ENCODE measurements at regions not wholly inside any gene's neighbourhood (a gene's known extent, or its start where the extent isn't known, plus 50 kb on each side); places are given as distances from the start of the nearest gene placed in this dataset.

DNA sequence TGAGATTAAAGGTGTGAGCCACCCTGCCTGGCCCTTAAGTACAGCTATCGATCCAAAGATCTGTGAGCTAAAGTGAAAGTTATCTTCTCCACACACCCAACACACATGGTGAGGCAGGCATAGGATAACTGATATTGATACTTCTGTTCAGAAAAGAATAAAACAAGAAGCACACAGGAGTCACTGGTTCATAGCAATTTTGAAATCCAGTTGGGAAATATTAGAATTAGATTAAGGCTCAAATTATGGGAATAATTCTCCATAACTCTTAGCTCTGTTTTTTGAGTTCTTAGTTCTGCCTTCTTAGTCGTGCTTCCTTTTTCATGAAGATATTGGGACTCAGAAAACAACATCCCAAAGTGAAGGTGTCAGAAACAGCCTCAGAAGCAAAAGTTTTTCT is 186.0 kb upstream of the PLXNC1 start:
- no peaks in the 10 kb centered on the region for H3K36me3 ChIP-seq
- TF ChIP-seq, protein P1, sequence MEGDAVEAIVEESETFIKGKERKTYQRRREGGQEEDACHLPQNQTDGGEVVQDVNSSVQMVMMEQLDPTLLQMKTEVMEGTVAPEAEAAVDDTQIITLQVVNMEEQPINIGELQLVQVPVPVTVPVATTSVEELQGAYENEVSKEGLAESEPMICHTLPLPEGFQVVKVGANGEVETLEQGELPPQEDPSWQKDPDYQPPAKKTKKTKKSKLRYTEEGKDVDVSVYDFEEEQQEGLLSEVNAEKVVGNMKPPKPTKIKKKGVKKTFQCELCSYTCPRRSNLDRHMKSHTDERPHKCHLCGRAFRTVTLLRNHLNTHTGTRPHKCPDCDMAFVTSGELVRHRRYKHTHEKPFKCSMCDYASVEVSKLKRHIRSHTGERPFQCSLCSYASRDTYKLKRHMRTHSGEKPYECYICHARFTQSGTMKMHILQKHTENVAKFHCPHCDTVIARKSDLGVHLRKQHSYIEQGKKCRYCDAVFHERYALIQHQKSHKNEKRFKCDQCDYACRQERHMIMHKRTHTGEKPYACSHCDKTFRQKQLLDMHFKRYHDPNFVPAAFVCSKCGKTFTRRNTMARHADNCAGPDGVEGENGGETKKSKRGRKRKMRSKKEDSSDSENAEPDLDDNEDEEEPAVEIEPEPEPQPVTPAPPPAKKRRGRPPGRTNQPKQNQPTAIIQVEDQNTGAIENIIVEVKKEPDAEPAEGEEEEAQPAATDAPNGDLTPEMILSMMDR (IDR thresholded peaks at IDR 0.05), result no peak
- TF ChIP-seq POLR2AphosphoS5 (IDR thresholded peaks at IDR 0.05; ENCODE audit: insufficient read depth in 1 of 2, low read depth in 1 of 2), result no peak
- intact Hi-C loops (cut with DNase I), result no loop called here
- H3K27ac ChIP-seq, result no peak overlapping the region
- DNase-seq (ENCODE audit: extremely low spot score in 2 of 2), result no peak
- H3K9me3 ChIP-seq, result no peaks in the 10 kb centered on the region
- no peaks in the 10 kb centered on the region for H3K4me1 ChIP-seq
- no peak overlapping the region for H3K4me3 ChIP-seq
- H3K27me3 ChIP-seq, result no peaks in the 10 kb centered on the region

DNA sequence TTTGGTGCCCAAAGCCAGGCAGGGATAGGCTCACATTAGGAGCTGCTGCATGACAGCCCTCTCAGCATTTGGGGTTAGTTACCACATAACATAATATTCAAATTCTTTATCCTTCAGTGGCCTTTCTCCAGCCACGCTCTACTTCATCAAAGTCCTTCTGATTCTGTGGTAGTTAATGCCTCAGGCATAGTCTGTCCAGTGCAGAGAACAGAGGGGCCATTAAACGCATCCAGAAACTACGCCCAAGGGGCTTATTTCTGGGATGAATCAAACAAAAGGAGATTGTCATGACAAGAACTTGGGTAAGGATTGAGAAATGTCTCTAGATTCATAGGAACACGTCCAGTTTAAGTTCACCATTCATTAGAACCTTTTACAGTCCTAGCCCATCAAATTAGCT is 183.4 kb upstream of the PLXNC1 start:
- Histone ChIP-seq H3K4me1 (no peaks in the 10 kb centered on the region), H3K4me3 (no peak overlapping the region), H3K36me3 (no peaks in the 10 kb centered on the region), H3K9me3 (no peaks in the 10 kb centered on the region), H3K27me3 (no peaks in the 10 kb centered on the region), H3K27ac (no peak overlapping the region)
- intact Hi-C loops (cut with DNase I), result no loop called here
- DNase-seq (ENCODE audit: extremely low spot score in 2 of 2), result no peak
- no peak for TF ChIP-seq POLR2AphosphoS5 (IDR thresholded peaks at IDR 0.05; ENCODE audit: insufficient read depth in 1 of 2, low read depth in 1 of 2)

DNA sequence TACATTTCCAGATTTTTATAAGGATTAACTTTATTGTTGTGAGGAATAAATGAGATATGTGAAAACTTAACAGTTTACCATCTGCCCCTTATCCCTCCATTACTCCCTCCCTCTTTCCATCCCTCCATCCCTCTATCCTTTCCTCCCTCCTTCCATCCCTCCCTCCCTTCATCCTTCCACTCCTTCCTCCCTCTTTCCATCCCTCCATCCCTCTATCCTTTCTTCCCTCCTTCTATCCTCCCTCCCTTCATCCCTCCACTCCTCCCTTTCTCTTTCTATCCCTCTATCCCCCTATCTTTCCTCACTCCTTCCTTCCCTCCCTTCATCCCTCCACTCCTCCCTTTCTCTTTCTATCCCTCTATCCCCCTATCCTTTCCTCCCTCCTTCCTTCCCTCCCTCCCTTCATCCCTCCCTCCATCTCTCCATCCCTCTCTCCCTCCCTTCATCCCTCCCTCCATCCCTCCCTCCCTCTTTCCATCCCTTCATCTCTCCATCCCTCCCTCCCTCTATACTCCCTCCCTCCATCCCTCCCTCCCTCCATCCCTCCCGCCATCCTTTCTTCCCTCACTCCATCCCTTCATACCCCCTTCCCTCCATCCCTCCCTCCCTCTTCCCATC is 181.8 kb upstream of the PLXNC1 start:
- Histone ChIP-seq H3K4me3 (no peak overlapping the region), H3K27ac (no peak overlapping the region), H3K36me3 (no peaks in the 10 kb centered on the region), H3K9me3 (no peaks in the 10 kb centered on the region), H3K27me3 (no peaks in the 10 kb centered on the region), H3K4me1 (no peaks in the 10 kb centered on the region)
- intact Hi-C loops (cut with DNase I), result no loop called here
- DNase-seq (ENCODE audit: extremely low spot score in 2 of 2), result no peak
- TF ChIP-seq POLR2AphosphoS5 (IDR thresholded peaks at IDR 0.05; ENCODE audit: insufficient read depth in 1 of 2, low read depth in 1 of 2), result no peak
- TF ChIP-seq, protein P1 (IDR thresholded peaks at IDR 0.05), result no peak
- TF ChIP-seq POLR2A (IDR thresholded peaks at IDR 0.05), result no peak

DNA sequence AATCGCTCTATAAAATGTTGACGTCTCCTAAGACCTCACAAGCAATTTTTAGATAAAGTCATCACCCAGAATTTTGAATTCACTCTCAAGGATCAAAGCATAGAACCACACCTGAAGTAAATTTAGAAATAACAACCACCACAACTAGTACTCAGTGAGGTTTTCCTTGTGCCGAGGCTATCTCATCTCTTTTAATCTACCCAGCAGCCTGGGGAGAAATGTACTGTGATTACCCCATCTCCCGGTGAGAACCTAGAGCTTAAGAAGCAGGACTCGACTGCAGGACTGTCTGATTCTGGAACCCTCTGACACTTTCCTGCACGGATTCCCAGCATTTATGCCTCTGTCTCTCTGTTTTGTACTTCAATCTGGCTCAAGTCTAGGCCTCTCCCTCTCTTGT is 180.9 kb upstream of the PLXNC1 start:
- no peak overlapping the region for H3K27ac ChIP-seq
- DNase-seq (ENCODE audit: extremely low spot score in 2 of 2), result no peak
- TF ChIP-seq, protein P1 (IDR thresholded peaks at IDR 0.05), result no peak
- no peak for TF ChIP-seq POLR2AphosphoS5 (IDR thresholded peaks at IDR 0.05; ENCODE audit: insufficient read depth in 1 of 2, low read depth in 1 of 2)
- no peak for TF ChIP-seq POLR2A (IDR thresholded peaks at IDR 0.05)
- intact Hi-C loops (cut with DNase I), result no loop called here
- H3K4me1 ChIP-seq, result peaks cover under 1% of the 10 kb centered on the region
- H3K4me3 ChIP-seq, result no peak overlapping the region
- H3K36me3 ChIP-seq, result no peaks in the 10 kb centered on the region
- no peaks in the 10 kb centered on the region for H3K27me3 ChIP-seq
- H3K9me3 ChIP-seq, result no peaks in the 10 kb centered on the region

DNA sequence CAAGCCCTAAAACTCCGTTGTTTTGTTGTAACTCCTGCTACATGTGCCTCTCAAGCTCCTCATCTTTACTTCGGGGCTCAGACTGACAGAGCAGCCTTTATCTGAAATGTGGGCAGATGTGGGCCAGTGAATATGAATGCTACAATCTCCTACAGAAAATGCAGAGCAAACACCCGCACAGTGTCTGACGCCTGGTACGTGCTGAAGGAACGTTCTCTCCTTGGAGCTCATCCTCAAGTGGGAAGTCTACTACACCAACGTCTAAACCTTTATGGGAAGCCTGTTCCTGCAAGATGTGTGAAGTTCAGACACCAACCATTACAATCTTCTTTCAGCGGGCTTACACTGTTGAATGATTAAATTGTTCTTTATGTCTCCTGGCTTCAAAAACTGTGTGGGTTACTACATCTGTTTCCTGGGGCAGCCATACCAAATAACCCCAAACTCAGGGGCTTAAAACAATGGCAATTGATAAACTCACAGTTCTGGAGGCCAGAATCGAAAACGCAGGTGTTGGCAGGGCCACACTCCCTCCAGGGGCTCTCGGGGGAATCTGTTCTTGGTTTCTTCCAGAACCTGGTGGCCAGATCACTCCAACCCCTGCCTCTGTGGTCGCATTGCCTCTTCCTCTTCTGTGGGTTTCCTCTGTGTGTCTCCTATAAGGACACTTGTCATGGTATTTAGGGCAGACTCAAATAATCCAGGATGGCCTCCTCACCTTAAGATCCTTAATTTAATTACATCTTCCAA is 179.7 kb upstream of the PLXNC1 start:
- Histone ChIP-seq H3K9me3 (no peaks in the 10 kb centered on the region), H3K27me3 (no peaks in the 10 kb centered on the region), H3K36me3 (no peaks in the 10 kb centered on the region), H3K4me1 (peaks cover 6% of the 10 kb centered on the region), H3K4me3 (no peak overlapping the region), H3K27ac (no peak overlapping the region)
- DNase-seq (ENCODE audit: extremely low spot score in 2 of 2), result no peak
- TF ChIP-seq POLR2A (IDR thresholded peaks at IDR 0.05) (no peak), POLR2AphosphoS5 (IDR thresholded peaks at IDR 0.05; ENCODE audit: insufficient read depth in 1 of 2, low read depth in 1 of 2) (no peak)
- TF ChIP-seq, protein P1 (IDR thresholded peaks at IDR 0.05), result no peak
- intact Hi-C loops (cut with DNase I), result no loop called here
